ENCODE measurements at regions not wholly inside any gene's neighbourhood (a gene's known extent, or its start where the extent isn't known, plus 50 kb on each side); places are given as distances from the start of the nearest gene placed in this dataset.

- no peak for TF ChIP-seq EZH2phosphoT487 (IDR thresholded peaks at IDR 0.05; ENCODE audit: low read depth)
- TF ChIP-seq, protein P1, sequence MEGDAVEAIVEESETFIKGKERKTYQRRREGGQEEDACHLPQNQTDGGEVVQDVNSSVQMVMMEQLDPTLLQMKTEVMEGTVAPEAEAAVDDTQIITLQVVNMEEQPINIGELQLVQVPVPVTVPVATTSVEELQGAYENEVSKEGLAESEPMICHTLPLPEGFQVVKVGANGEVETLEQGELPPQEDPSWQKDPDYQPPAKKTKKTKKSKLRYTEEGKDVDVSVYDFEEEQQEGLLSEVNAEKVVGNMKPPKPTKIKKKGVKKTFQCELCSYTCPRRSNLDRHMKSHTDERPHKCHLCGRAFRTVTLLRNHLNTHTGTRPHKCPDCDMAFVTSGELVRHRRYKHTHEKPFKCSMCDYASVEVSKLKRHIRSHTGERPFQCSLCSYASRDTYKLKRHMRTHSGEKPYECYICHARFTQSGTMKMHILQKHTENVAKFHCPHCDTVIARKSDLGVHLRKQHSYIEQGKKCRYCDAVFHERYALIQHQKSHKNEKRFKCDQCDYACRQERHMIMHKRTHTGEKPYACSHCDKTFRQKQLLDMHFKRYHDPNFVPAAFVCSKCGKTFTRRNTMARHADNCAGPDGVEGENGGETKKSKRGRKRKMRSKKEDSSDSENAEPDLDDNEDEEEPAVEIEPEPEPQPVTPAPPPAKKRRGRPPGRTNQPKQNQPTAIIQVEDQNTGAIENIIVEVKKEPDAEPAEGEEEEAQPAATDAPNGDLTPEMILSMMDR (IDR thresholded peaks at IDR 0.05; ENCODE audit: low read depth, low read length), result peak; percentile 83
These were observed 139.5 kb upstream of the DMRTA1 start for GRCh38 chr9:22307013-22307711.

All from OCI-LY3 (cell line).